Jurkat, Clone E6-1 (cell line): ENCODE measurements at regions not wholly inside any gene's neighbourhood (a gene's known extent, or its start where the extent isn't known, plus 50 kb on each side); places are given as distances from the start of the nearest gene placed in this dataset.

Experiments
- DNase-seq: peaks from one replicate; pipeline ENCODE4 v3.0.0-alpha.2; 2011; ENCODE audit warnings: low read depth, low spot score
- H3K4me3 ChIP-seq: 2 replicates; pipeline ENCODE4 v1.5.1; 2011; ENCODE audit warnings: mild to moderate bottlenecking, low read length, control low read depth, moderate library complexity

- DNase-seq, result no peak
- no peak overlapping the region for H3K4me3 ChIP-seq
These were observed 518.6 kb downstream of the TLE4 start for GRCh38 chr9:80090317-80090716.

DNA sequence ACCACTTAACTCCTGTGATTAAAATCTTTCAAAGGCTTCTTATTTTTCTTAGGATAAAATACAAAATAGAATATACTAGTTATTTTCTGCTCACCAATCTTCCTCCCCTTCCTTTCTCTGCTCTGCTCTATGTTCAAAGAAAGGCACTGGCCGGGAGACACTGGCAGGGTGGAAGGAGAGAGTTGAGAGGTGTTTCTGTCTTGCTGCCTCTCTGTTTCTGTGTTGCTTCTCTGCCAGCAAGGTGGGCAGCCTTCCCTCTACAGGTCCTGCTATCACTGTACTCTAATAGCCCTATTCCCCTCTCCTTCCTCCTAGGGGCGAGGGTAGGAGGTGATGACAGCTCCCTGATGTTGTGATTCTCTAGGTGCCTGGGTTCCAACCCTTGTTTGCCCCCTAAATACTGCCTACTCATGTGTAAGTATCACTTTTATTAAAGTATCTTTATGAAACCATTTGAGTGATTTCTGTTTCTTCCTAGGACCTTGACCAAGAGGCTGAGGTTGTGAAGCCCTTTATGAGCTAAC, 515.1 kb downstream of the TLE4 start:
- no peak overlapping the region for H3K4me3 ChIP-seq
- no peak for DNase-seq

GRCh38 chr9:80086386-80086785, 514.6 kb downstream of the TLE4 start:
- no peak overlapping the region for H3K4me3 ChIP-seq
- no peak for DNase-seq

DNA sequence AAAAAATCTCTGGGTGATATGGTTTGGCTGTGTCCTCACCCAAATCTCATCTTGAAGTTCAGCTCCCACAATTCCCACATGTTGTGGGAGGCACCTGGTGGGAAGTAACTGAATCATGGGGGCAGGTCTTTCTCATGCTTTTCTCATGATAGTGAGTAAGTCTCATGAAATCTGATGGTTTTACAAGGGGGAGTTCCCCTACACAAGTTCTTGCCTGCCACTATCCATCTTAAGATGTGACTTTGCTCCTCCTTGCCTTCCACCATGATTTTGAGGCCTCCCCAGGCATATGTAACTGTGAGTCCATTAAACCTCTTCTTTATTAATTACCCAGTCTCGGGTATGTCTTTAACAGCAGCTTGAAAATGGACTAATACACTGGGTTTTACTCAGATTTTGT, 513.9 kb downstream of the TLE4 start:
- H3K4me3 ChIP-seq, result no peak overlapping the region
- DNase-seq, result no peak

- DNase-seq, result no peak
- no peak overlapping the region for H3K4me3 ChIP-seq
These were observed 510.4 kb downstream of the TLE4 start for GRCh38 chr9:80082213-80082612.

DNA sequence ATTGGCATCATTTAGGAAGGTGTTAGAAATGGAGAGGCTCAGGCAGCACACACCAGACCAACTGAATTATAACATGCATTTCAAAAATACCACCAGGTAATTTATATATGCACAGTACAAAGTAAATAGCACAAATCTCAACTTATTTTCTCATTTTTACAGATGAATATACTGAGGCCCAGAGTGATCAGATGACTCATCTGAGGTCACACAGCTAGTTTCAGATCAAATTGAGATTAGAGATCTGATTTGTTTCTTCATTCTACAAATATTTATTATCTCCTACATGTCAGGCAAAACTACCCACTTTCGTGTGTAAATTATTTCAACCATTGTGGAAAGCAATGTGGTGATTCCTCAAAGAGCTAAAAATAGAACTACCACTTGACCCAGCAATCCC, 507.1 kb downstream of the TLE4 start:
- DNase-seq, result no peak

DNA sequence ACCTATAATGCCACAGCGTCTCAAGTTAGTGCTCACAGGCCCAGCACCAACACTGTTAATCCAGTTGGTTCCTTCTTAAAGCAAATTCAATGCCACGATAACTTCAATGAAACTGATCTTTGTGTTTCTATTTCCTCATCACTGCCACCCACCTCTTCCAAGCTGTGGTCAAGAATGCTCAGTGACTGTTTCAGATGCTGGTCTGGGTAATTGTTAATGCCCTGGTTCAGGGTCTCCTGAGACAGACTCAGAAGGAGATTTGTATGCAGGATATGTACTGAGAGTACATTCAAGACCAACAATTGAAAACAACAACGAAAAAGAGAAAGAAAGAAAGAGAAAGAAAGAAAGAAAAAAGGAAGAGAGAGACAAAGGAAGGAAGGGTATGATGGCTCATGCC, 505.3 kb downstream of the TLE4 start:
- H3K4me3 ChIP-seq, result no peak overlapping the region
- DNase-seq, result no peak

More for the DNA sequence above, 507.1 kb downstream of the TLE4 start:
- H3K4me3 ChIP-seq, result no peak overlapping the region

GRCh38 chr9:80076162-80076561, 504.4 kb downstream of the TLE4 start:
- no peak for DNase-seq
- no peak overlapping the region for H3K4me3 ChIP-seq

- no peak for DNase-seq
- no peak overlapping the region for H3K4me3 ChIP-seq
These were observed 502.7 kb downstream of the TLE4 start for GRCh38 chr9:80074439-80074838.

DNA sequence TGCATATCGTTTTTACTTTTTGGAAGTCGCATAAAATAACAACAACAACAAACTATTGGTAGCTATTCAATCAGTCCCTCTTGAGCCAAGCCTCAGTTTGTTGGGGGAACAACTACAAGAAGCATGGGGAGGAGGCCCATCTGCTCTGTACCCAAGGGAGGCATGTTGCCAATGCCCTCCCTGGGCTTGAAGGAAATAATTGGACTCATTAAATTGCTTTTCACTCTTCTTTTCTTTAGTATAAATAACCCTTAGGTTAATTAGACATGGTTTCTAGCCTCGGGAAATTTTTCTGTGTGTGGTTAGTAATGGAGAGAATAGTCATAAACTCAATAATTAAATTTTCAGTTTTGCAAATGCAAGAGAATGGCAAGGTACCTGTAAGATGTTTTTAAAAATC, 500.7 kb downstream of the TLE4 start:
- no peak for DNase-seq
- H3K4me3 ChIP-seq, result no peak overlapping the region

GRCh38 chr9:80070071-80070742, 498.4 kb downstream of the TLE4 start:
- DNase-seq, result no peak
- no peak overlapping the region for H3K4me3 ChIP-seq

DNA sequence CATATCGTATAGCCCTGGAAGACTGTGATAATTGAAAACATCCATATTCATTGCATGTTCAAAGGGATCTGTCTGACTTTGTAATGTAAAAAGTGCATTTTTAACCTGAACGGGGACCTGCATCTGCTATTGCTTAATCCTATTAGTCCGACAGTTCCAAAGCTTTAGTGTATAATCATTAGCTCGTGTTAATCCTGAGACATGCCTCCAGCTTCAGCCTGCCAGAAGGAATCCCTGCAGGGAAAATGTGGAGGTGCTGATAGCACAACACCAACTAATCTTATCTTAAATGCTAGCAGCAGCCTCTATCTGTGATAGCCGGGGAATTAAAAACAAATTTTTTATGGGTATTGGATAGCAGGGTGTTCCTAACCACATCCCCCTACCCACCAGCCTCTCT, 495.2 kb downstream of the TLE4 start:
- DNase-seq, result no peak
- H3K4me3 ChIP-seq, result no peak overlapping the region

DNA sequence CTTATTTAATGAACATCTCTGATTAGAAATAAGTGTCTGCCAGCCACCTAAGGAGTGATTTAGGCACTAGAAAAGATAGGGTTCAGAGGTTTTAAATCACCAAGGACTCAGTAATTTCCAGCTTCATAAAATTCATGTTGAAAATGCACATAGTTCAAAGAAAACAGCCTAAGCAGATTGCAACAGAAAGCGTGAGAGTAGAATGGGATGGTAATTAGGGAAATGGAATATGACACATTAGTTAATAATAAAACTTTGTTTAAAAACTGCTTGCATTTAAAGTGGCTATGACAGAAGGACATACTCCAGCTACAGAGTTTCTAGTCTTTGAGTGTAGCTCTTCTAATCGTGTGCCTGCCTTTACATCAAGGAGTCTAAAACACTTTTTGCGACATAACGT, 490.8 kb downstream of the TLE4 start:
- no peak for DNase-seq

DNA sequence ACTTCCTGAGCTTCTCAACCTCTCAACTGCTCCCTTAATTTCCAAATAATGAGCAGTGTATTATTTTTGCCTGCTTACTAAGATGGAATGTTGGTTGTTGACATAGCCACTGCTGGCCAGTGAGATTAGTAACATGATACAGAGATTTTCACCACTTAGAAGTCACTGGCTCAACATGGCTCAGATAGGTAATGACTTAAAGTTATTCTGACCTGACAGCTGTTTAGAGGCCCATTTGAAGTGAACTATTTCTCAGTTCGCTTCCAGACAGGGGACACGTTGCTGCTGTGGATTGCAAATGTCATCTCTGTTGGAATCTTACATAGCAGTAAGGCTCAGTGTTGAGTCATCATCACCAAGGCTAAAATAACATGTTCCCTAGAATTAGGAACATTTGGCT, 490.2 kb downstream of the TLE4 start:
- no peak overlapping the region for H3K4me3 ChIP-seq
- no peak for DNase-seq

More for the DNA sequence above, 490.8 kb downstream of the TLE4 start:
- no peak overlapping the region for H3K4me3 ChIP-seq

GRCh38 chr9:80061096-80061495, 489.3 kb downstream of the TLE4 start:
- DNase-seq, result no peak
- H3K4me3 ChIP-seq, result no peak overlapping the region

GRCh38 chr9:80059979-80060378, 488.2 kb downstream of the TLE4 start:
- no peak for DNase-seq
- no peak overlapping the region for H3K4me3 ChIP-seq

DNA sequence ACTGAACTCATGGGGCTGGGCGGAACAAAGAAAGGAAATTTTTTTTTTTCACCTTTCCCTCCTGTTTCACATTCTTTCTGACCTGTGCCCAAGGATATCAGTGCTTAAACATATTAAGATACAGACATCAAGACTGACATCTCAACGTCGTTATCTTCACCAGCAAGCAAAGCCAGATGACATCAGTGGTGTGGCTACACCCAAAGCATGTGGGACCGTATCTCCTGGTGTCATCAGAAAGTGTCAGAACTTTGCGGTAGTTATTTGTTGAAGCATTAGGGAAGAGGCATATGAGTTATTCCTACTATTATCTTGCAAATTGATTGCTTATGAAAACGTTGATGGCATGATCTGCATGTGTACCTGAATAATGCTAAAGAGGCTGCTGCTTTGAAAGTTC, 487.4 kb downstream of the TLE4 start:
- no peak overlapping the region for H3K4me3 ChIP-seq
- no peak for DNase-seq

DNA sequence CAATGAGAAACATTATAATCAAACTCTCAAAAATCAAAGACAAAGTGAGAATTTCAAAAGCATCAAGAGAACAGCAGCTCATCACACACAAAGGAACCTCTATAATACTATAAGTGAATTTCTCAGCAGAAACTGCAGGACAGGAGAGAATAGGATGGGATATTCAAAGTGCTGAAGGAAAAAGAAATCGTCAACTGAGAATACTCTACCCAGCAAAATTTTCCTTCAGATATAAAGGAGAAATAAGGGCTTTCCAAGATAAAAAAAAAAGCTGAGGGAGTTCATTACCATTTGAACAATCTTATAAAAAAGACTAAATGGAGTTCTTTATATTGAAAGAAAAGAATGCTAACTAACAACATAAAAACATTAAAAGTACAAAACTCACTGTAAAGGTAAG, 481.1 kb downstream of the TLE4 start:
- DNase-seq, result no peak
- H3K4me3 ChIP-seq, result no peak overlapping the region

GRCh38 chr9:80049096-80049782, 477.5 kb downstream of the TLE4 start:
- DNase-seq, result no peak
- no peak overlapping the region for H3K4me3 ChIP-seq

GRCh38 chr9:80046481-80046880, 474.7 kb downstream of the TLE4 start:
- no peak overlapping the region for H3K4me3 ChIP-seq
- DNase-seq, result no peak

GRCh38 chr9:80041821-80042220, 470.1 kb downstream of the TLE4 start:
- DNase-seq, result no peak
- no peak overlapping the region for H3K4me3 ChIP-seq
